Upper lobe of left lung (tissue), 4 donors: ENCODE measurements at regions not wholly inside any gene's neighbourhood (a gene's known extent, or its start where the extent isn't known, plus 50 kb on each side); places are given as distances from the start of the nearest gene placed in this dataset.

ENCODE experiments used
- EP300 ChIP-seq, 4 donors: sonication (generic); formaldehyde crosslinking; IDR thresholded peaks; one replicate each; pipeline ENCODE4 v1.5.1; 2017; ENCODE audit warnings: antibody characterized with exemption in 4 of 4, control low read depth in 2 of 4
- POLR2A ChIP-seq, 4 donors: fragments of 450-650 bp; IDR thresholded peaks; one replicate each; pipeline ENCODE4 v1.5.1; 2016 to 2017; ENCODE audit warnings: antibody characterized with exemption in 4 of 4, mild to moderate bottlenecking in 2 of 4
- POLR2AphosphoS5 ChIP-seq, 2 donors: sonication (generic); formaldehyde crosslinking; IDR thresholded peaks; one replicate each; pipeline ENCODE4 v1.5.1; 2017; ENCODE audit warnings: antibody characterized with exemption in 2 of 2
- TF ChIP-seq, protein P1 (sequence below), 6 experiments: fragments of 450-650 bp in 4 of 6; fragments of 200-600 bp in 2 of 6; sonication (generic) in 2 of 6; IDR thresholded peaks; one replicate each; pipeline ENCODE4 v1.5.1; 2016 to 2019; ENCODE audit warnings: antibody characterized with exemption in 6 of 6

DNA sequence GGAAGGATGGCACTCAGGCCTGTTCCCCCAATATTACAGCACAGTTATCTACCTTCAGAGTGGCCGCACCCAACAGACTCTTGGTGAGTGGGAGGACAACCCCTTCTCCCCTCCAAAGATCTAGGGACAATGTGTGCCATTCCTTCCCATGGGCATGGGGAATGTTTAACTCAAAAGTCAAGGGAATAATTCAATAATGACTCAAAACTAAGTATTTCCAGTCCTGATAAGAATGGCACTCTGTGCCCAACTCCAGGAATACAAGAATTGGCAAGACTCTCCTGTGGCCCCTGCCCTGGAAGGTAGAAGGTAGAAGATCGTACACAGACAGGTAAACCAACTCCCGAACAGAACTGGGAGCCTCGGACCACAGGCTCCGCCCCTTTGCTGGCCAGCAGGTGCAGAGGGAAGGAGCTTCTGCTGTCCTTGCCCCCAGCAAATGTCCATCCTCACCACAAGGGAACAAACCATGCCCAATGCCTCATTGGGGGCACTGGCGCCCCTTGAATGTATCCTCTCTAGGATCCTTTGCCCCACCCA is 514.0 kb downstream of the NPHP4 start:
- no peak for TF ChIP-seq POLR2A (IDR thresholded peaks at IDR 0.05)
- TF ChIP-seq, protein P1, sequence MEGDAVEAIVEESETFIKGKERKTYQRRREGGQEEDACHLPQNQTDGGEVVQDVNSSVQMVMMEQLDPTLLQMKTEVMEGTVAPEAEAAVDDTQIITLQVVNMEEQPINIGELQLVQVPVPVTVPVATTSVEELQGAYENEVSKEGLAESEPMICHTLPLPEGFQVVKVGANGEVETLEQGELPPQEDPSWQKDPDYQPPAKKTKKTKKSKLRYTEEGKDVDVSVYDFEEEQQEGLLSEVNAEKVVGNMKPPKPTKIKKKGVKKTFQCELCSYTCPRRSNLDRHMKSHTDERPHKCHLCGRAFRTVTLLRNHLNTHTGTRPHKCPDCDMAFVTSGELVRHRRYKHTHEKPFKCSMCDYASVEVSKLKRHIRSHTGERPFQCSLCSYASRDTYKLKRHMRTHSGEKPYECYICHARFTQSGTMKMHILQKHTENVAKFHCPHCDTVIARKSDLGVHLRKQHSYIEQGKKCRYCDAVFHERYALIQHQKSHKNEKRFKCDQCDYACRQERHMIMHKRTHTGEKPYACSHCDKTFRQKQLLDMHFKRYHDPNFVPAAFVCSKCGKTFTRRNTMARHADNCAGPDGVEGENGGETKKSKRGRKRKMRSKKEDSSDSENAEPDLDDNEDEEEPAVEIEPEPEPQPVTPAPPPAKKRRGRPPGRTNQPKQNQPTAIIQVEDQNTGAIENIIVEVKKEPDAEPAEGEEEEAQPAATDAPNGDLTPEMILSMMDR (IDR thresholded peaks at IDR 0.05) = no peak
- TF ChIP-seq EP300 (IDR thresholded peaks at IDR 0.05) = no peak
- TF ChIP-seq POLR2AphosphoS5 (IDR thresholded peaks at IDR 0.05) = no peak
